NOMO-1 treated with DMSO at 0.1 percent for 48 hours (cell line): ENCODE measurements at regions not wholly inside any gene's neighbourhood (a gene's known extent, or its start where the extent isn't known, plus 50 kb on each side); places are given as distances from the start of the nearest gene placed in this dataset.

Source experiments
- DNase-seq: peaks from one replicate; lab custom pipeline; 2025; ENCODE audit not compliant: unreplicated experiment; lab: John Stamatoyannopoulos, UW

DNA sequence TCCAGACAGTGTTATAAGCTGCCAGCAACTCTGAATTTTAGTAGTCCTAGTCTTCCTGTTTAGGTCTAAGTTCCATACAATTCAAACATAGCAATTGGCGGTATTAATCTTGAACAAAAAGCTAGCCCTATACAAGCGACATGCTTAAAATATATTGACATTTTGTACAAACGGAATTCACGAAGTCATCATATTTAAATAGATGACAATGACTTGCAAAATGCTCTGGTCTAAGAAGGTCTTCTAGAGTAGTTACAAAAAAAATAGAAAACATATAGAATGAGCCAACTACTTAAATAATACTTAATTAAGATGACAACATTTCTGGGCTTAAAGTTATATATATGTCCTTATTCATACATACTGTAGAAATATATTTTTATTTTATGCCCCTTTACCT lies 446.6 kb downstream of the ANKRD7 start:
- DNase-seq = no peak

DNA sequence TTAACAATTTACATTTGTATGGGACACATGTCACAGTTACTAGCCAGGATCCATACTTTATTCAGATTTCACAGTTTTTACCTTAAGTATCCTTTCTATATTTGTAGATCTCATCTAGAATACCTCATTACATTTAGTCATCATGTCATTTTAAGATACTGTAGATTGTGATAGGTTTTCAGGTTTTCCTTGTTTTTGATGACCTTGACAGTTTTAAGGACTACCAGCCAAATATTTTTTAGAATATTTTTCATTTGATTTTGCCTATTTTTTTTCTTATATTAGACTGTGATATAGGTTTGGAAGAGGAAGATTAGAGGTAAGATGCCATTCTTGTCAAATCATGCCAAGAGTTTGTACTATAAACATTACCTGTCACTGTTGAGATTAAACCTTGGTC lies 460.3 kb downstream of the ANKRD7 start:
- DNase-seq = no peak

DNA sequence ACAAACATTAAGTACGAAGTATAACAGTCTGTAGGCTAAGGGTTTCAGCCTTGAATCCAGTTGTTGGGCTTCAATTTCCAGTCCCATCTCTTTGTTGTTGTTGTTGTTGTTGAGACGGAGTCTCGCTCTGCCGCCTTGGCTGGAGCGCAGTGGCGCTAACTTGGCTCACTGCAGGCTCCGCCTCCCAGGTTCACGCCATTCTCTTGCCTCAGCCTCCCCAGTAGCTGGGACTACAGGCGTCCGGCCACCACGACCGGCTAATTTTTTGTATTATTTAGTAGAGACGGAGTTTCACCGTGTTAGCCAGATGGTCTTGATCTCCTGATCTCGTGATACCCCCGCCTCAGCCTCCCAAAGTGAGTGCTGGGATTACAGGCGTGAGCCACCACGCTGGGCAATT lies 464.9 kb downstream of the ANKRD7 start:
- no peak for DNase-seq

GRCh38 chr7:118696879-118697278 lies 472.4 kb downstream of the ANKRD7 start:
- DNase-seq = no peak

DNA sequence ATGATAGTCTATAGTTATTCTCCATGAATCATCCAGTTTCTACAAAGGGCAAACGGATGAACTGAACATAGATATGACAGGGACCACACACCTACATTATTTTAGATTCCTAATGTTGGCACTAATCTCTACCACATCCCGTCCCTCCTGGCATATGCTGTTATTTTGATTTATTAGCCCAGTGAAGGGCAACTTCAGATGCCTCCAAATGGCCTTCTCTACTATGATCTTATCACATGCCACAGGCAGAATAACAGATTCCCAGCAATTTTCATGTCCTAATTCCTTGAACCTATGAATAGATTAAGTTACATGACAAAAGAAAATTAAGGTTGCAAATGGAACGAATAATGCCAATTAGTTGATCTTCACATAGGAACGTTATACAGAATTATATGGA lies 474.7 kb downstream of the ANKRD7 start:
- DNase-seq = no peak

DNA sequence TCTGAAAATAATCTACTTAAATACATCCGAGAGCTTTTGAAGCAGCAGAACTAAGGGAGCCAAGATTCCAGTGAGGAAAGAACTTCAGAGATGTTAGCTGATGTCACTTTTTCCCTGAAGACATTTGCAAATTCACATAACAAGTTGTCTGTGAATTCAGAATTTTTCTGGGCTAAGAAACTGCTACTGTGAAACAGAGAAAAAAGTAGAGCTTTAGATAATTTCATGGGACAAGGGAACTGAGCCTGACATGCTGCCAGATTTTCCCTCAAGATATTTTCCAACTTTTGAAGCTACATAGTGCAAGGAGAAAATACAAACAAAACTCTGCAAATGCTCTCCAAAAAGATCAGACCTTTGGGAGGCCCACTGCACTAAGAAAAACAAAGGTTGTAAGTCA lies 484.2 kb downstream of the ANKRD7 start:
- no peak for DNase-seq

DNA sequence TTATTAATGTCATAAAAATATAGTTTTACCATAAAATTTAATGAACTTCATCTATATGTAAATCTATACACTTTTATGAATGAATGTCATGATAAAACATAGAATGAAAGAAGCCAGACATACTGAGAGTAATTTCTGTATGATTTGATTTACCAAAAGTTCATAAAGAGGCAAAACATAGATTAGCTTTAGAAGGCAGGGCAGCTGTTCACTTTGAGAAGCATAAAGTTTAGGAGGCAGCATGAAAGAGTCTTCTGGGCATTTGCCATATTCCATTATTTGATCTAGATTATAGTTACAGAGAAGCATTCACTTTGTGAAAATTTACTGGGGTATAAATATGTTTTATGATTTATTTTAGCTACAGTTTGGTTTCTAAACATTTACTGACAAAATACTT lies 487.2 kb downstream of the ANKRD7 start:
- no peak for DNase-seq

DNA sequence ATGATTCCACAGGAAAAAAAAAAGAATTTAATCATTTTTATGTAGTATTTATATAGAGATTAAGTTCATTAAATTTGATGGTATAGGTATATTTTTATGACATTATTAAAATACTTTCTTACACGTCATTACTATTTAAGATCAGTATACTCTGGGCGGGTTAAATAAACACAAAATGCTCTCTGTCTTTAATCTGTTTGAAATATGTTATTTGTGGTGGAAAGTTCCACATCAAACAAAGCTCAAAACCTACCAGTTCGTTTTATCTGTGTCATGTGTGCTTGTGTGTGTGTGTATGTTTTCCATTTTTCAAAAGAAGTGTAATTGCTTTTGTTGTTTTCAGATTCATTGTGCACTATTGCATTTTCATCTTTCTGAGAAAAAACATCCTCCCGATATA lies 488.5 kb downstream of the ANKRD7 start:
- no peak for DNase-seq

- no peak for DNase-seq
Measured at GRCh38 chr7:118720632-118721031, 496.1 kb downstream of the ANKRD7 start.

DNA sequence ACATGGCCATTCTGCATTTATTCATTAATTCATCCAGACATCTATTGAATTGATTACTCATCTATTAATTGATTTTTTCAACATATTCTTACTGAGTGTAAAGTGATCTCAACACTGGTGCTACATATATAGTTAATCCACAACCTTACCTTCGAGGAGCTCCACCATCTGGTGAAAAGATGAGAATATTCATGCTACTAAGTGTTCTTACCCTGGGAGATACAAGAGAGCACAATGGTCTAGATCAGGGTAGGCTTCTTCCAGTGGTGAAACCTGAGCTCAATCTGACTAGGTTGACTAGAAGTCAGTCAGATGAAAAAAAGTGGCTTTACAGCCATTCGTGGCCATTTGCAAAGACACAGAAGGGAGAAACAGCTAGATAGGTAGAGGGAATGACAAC lies 507.4 kb downstream of the ANKRD7 start:
- no peak for DNase-seq

DNA sequence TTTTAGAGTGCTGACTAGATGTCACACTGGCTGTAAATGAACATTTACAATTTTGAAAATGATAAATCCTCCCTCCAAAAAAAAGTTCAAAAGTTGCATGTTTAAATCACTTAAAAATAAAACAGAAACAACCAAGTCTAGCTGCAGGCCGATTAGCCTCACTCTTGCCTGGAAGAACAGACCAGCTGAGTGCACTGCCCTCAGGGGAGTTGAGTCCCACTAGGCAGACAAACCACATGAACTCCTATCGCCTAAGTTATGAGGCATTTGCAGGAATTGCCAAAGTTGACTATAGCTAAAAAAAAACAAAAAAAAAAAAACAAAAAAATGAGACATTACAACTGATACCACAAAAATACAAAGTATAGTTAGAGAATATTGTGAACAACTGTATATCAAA lies 510.0 kb downstream of the ANKRD7 start:
- no peak for DNase-seq

DNA sequence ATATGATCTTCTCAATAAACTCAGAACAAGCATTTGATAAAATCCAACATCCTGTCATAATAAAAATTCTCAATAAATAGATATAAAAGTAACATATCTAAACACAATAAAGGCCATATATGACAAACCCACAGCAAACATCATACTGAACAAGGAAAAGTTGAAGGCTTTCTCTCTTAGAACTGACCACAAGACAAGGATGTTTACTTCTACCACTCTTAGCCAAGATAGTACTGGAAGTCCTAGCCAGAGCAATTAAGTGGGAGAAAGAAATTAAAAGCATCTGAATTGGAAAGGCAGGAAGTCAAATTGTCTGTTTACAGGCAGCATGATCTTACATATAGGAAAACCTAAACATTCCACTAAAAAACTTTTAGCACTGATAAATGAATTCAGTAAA lies 510.9 kb downstream of the ANKRD7 start:
- no peak for DNase-seq

- no peak for DNase-seq
Measured at GRCh38 chr7:118737935-118738334, 513.4 kb downstream of the ANKRD7 start.

- DNase-seq = no peak
Measured at GRCh38 chr7:118745927-118746326, 521.4 kb downstream of the ANKRD7 start.

- no peak for DNase-seq
Measured at GRCh38 chr7:118747473-118747872, 523.0 kb downstream of the ANKRD7 start.

GRCh38 chr7:118753479-118753878 lies 529.0 kb downstream of the ANKRD7 start:
- no peak for DNase-seq

DNA sequence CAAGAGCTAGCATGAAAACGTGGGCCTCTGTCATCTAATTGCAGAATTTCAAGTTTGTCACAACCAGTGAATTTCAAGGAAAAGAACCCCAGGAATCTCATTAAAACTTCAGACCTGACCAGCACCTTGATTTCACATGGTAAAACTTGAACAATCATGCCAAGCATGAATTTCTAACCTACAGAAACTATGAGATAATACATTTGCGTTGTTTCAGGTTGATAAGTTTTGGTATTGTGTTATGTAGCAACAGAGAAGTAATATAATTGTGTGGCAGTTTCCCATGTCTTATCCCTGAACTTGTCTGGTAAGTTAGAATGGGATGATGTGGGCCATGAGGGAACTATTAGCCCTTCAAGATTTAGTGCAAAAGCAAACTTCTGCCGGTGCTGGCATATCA lies 530.1 kb downstream of the ANKRD7 start:
- no peak for DNase-seq

DNA sequence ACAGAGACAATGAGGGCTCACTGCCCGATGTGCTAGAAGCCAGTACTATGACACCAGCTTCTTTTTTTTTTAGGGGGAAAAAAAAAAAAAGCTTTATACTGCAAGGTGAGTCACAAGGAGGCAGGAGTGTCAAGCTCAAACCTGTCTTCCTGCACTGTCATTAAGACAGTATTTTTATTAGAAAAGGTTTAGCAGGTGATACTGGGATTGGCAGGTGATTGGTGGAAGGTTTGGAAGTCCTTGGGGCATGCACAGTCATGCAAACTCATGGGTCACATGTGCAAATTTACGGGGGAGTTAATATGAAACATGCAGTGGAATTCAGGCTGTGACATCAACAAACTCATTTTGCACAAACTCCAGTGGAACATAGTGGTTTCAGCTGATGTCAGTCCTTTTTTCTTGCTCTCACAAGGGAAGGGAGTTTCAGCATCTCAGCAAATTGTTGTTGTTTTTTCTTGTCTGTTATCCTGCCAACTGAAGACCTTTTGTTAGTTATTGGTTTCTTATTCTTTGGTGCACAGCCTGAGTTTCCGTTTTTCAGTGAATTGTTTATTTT lies 530.6 kb downstream of the ANKRD7 start:
- DNase-seq = no peak

- no peak for DNase-seq
Measured at GRCh38 chr7:118757066-118757465, 532.6 kb downstream of the ANKRD7 start.

DNA sequence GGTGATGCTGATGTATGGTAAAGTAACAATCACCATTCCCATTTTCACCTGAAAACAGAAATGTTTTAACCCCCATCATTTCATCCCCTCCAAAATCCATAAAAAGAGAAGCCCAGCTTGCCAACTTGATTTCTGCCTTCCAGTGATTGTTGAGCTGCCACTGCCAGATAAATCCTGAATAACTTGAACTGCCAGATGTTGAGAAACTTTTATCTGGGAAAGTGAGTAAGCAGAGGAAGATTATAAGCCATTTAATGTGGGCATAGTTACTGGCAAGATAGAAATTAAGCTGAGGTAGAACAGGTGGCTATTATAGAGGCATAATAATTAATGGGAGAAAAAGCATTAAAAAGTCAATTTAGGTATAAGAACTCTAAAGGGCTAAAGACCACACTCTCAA lies 534.1 kb downstream of the ANKRD7 start:
- DNase-seq = no peak

DNA sequence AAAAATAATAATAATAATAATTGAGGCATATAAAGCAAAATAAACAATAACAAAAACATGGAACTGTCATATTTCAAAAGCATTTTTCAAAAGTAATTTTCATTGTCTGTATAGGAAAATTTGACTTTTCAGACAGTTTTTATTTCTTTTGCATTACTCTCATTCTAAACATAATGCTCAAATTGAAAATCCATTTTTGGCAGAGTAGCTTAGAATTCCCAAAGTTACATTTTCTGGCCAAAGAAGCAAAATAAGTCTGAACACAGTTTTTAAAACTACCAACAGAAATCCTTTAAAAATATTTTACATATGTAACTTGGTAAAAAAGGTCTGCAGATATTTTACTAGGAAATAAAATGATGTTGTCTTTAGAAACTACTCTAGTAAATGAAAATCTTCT lies 535.4 kb downstream of the ANKRD7 start:
- DNase-seq = no peak

DNA sequence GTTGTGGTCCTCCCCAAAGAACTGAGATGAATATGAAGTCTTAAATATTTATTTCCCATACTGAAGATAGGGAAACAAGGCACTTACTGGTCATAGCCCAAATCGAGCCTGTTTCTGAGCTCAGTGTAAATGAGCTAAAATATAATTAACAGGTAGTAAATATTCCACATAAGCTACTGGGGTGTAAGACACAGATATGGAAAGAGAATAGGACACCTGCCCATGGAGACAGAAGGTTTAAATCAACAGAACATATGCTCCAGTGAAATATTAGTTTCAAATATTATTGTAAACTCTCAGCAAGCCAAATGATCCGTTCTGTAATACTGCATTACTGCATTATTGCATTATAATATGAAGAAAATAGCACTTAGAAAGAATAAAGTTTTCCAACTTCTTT lies 537.9 kb downstream of the ANKRD7 start:
- no peak for DNase-seq

DNA sequence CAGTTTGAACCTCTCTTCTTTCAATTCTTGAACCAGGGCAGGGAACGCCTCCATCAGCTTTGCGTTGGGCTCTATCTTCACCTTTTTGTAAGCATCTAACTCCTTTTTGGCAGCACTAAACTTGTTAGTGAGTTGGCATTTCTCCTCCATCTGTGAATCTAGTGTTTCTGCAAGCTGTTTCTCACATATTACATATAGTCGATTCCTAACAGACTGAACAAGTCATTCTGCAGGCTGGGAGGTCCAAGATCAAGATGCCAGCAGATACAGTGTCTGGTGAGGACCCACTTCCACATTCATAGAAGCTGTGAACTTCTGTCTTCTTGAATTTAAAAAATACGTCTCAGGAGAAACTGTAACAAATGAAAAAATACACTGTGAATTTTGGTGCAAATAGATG lies 539.7 kb downstream of the ANKRD7 start:
- DNase-seq = no peak

GRCh38 chr7:118771672-118772071 lies 547.2 kb downstream of the ANKRD7 start:
- DNase-seq = no peak
